HL-60 (cell line): ENCODE measurements at regions not wholly inside any gene's neighbourhood (a gene's known extent, or its start where the extent isn't known, plus 50 kb on each side); places are given as distances from the start of the nearest gene placed in this dataset.

ENCODE experiments used
- CTCF ChIP-seq: IDR thresholded peaks from one replicate; pipeline ENCODE4 v1.5.1; 2011; ENCODE audit warnings: low read length, control low read depth, inconsistent platforms; ENCODE audit not compliant: insufficient read depth
- GABPA ChIP-seq: IDR thresholded peaks from 2 replicates; pipeline ENCODE4 v1.6.1; 2012; ENCODE audit warnings: low read depth
- POLR2AphosphoS5 ChIP-seq: IDR thresholded peaks from 2 replicates; pipeline ENCODE4 v1.6.1; 2012; ENCODE audit warnings: low read depth
- REST ChIP-seq: IDR thresholded peaks from 2 replicates; pipeline ENCODE4 v1.6.1; 2012; ENCODE audit warnings: low read depth; ENCODE audit not compliant: insufficient replicate concordance

GRCh38 chr4:141449927-141450326 lies 186.5 kb upstream of the IL15 start:
- TF ChIP-seq CTCF (no peak), GABPA (no peak), POLR2AphosphoS5 (no peak), REST (no peak)
